Ovary (tissue), 3 donors: ENCODE measurements at regions not wholly inside any gene's neighbourhood (a gene's known extent, or its start where the extent isn't known, plus 50 kb on each side); places are given as distances from the start of the nearest gene placed in this dataset.

Experiments
- CTCF ChIP-seq, 3 donors: fragments of 450-650 bp in 2 of 3; fragments of 200-600 bp in 1 of 3; IDR thresholded peaks; one replicate each; pipeline versions ENCODE4 v1.5.1 to v1.8.0; 2016 to 2022; ENCODE audit warnings: antibody characterized with exemption in 3 of 3, mild to moderate bottlenecking in 1 of 3
- EP300 ChIP-seq: sonication (generic); formaldehyde crosslinking; IDR thresholded peaks from one replicate; pipeline ENCODE4 v1.6.1; 2017; ENCODE audit warnings: antibody characterized with exemption
- POLR2A ChIP-seq: fragments of 450-650 bp; IDR thresholded peaks from one replicate; pipeline ENCODE4 v1.6.1; 2017; ENCODE audit warnings: antibody characterized with exemption, mild to moderate bottlenecking, moderate library complexity
- donor health status: DM: no; HTN: no; CAD: no.

GRCh38 chr3:194838236-194838635, 152.6 kb downstream of the FAM43A start:
- no peak for TF ChIP-seq CTCF (IDR thresholded peaks at IDR 0.05)
- no peak for TF ChIP-seq POLR2A
- no peak for TF ChIP-seq EP300
